HepG2 (cell line): ENCODE measurements at regions not wholly inside any gene's neighbourhood (a gene's known extent, or its start where the extent isn't known, plus 50 kb on each side); places are given as distances from the start of the nearest gene placed in this dataset.

ENCODE experiments used
- ATAC-seq: fragments of 200-7000 bp; cut with Tn5 transposase; 3 replicates; pipeline ENCODE4 v1.9.1; 2020; ENCODE audit warnings: mild to moderate bottlenecking, moderate library complexity
- BruUV-seq: library from RNA; stranded (reverse); fragments of 400-500 nt; replicated peaks from 2 replicates; lab custom pipeline; 2021; lab: Mats Ljungman, UMichigan
- CTCF ChIA-PET: fragments of 300-600 bp; formaldehyde crosslinking; extraction: SDS; loops from one replicate; lab custom pipeline; 2021; ENCODE audit warnings: low total read pairs, inconsistent platforms, low intra/inter-chr PET ratio; lab: Yijun Ruan, JAX
- POLR2A ChIA-PET: fragments of 350-600 bp; sonication (Branson Sonifier 250); formaldehyde crosslinking; loops from one replicate; lab custom pipeline; 2020; ENCODE audit warnings: antibody characterized with exemption, inconsistent platforms; lab: Yijun Ruan, JAX
- DNase-seq: peaks from one replicate; pipeline ENCODE4 v3.0.0-alpha.2; 2015; ENCODE audit warnings: low spot score
- FAIRE-seq: peaks from 3 replicates; lab custom pipeline; 2011; peaks lifted over from hg19 to GRCh38; lab: Jason Lieb, UNC
- H2AFZ ChIP-seq: one replicate; pipeline ENCODE4 v1.6.1; 2011; ENCODE audit warnings: low read length, inconsistent platforms
- H3K27ac ChIP-seq: fragments of 300-600 bp; 3 replicates; pipeline ENCODE4 v1.8.0; 2011; ENCODE audit warnings: mixed run types, mild to moderate bottlenecking, mixed read lengths, low read length, inconsistent platforms; ENCODE audit not compliant: insufficient read depth; ENCODE audit errors: extremely low read length
- H3K27me3 ChIP-seq, 2 experiments: fragments of 200-600 bp in 1 of 2; 2 replicates in 1 of 2; 3 replicates in 1 of 2; pipeline versions ENCODE4 v1.6.0 to v1.8.0; 2011; ENCODE audit warnings: low read length in 2 of 2, mild to moderate bottlenecking in 2 of 2, moderate library complexity in 2 of 2, inconsistent platforms in 1 of 2; ENCODE audit not compliant: insufficient read depth in 2 of 2, control insufficient read depth in 1 of 2
- H3K36me3 ChIP-seq, 2 experiments: fragments of 200-600 bp in 1 of 2; replicated peaks in 1 of 2; 2 replicates in 1 of 2; 3 replicates in 1 of 2; pipeline versions ENCODE4 v1.5.1 to v1.8.0; 2011; ENCODE audit warnings: low read length in 2 of 2, inconsistent platforms in 1 of 2; ENCODE audit not compliant: insufficient read depth in 2 of 2, control insufficient read depth in 1 of 2
- H3K4me1 ChIP-seq: 2 replicates; pipeline ENCODE4 v1.5.1; 2012; ENCODE audit warnings: low read length, inconsistent platforms; ENCODE audit not compliant: insufficient read depth
- H3K4me2 ChIP-seq: 2 replicates; pipeline ENCODE4 v1.6.0; 2011; ENCODE audit warnings: low read depth, low read length, inconsistent platforms
- H3K4me3 ChIP-seq, 3 experiments: fragments of 200-600 bp in 1 of 3; sonication (generic), shearing (Covaris generic) in 1 of 3; replicated peaks in 1 of 3; 2 replicates each; pipeline ENCODE4 v1.5.1; 2011 to 2016; ENCODE audit warnings: low read length in 3 of 3, inconsistent platforms in 2 of 3, low read depth in 2 of 3, mild to moderate bottlenecking in 2 of 3, control low read depth in 1 of 3, mixed read lengths in 1 of 3; ENCODE audit not compliant: insufficient read depth in 1 of 3
- H3K79me2 ChIP-seq: one replicate; pipeline ENCODE4 v1.6.1; 2011; ENCODE audit warnings: low read length, inconsistent platforms; ENCODE audit not compliant: insufficient read depth
- H3K9ac ChIP-seq: 2 replicates; pipeline ENCODE4 v1.6.0; 2011; ENCODE audit warnings: mild to moderate bottlenecking, low read depth, low read length, inconsistent platforms; ENCODE audit not compliant: insufficient read depth
- H3K9me3 ChIP-seq: 2 replicates; pipeline ENCODE4 v1.5.1; 2012; ENCODE audit warnings: mild to moderate bottlenecking, low read length
- H4K20me1 ChIP-seq: 2 replicates; pipeline ENCODE4 v1.6.0; 2011; ENCODE audit warnings: inconsistent platforms, mild to moderate bottlenecking, low read length, moderate library complexity; ENCODE audit not compliant: insufficient read depth
- ARNT ChIP-seq: fragments of 450-650 bp; IDR thresholded peaks from 2 replicates; pipeline ENCODE4 v1.6.1; 2017
- ATM ChIP-seq: fragments of 450-650 bp; IDR thresholded peaks from 2 replicates; pipeline ENCODE4 v1.7.1; 2017; ENCODE audit warnings: mild to moderate bottlenecking, borderline replicate concordance
- ETV5 ChIP-seq: IDR thresholded peaks from 2 replicates; pipeline ENCODE4 v1.6.1; 2018; ENCODE audit warnings: missing biosample characterization, missing genetic modification reagents, inconsistent platforms, borderline replicate concordance
- HNRNPH1 ChIP-seq: fragments of 200-400 bp; formaldehyde crosslinking; optimal IDR thresholded peaks from 2 replicates; pipeline ENCODE3; 2017; ENCODE audit warnings: mild to moderate bottlenecking, low read depth, low read length
- NFYC ChIP-seq: IDR thresholded peaks from 2 replicates; pipeline ENCODE4 v1.6.1; 2016; ENCODE audit warnings: missing genetic modification reagents, missing compliant biosample characterization
- SMAD1 ChIP-seq: sonication (generic); formaldehyde crosslinking; IDR thresholded peaks from 2 replicates; pipeline ENCODE4 v1.4.0; 2020; ENCODE audit warnings: missing genetic modification reagents, low read depth, mild to moderate bottlenecking, borderline replicate concordance
- TBP ChIP-seq: sonication (generic); formaldehyde crosslinking; IDR thresholded peaks from 2 replicates; pipeline ENCODE4 v1.5.0; 2020; ENCODE audit warnings: missing genetic modification reagents
- ZNF329 ChIP-seq: sonication (generic); formaldehyde crosslinking; IDR thresholded peaks from 2 replicates; pipeline ENCODE4 v1.9.0; 2021; ENCODE audit warnings: low read depth, mild to moderate bottlenecking, missing genetic modification reagents
- ZNF672 ChIP-seq: sonication (generic); formaldehyde crosslinking; IDR thresholded peaks from 2 replicates; pipeline ENCODE4 v1.8.1; 2022; ENCODE audit warnings: missing genetic modification reagents
- ZNF75D ChIP-seq: sonication (generic); formaldehyde crosslinking; IDR thresholded peaks from 2 replicates; pipeline ENCODE4 v1.8.1; 2023; ENCODE audit warnings: missing genetic modification reagents, mild to moderate bottlenecking, borderline replicate concordance
- WGBS: methylation state at CpG from one replicate; pipeline ENCODE4 v1.1.6; 2017; ENCODE audit warnings: low lambda C conversion rate; 5-methylcytosine and 5-hydroxymethylcytosine counted together
- in situ Hi-C: cut with HindIII; loops from 2 replicates; pipeline ENCODE4 v1.10.0; 2017; ENCODE audit warnings: low pct_unique_long_range_greater_than_20kb; ENCODE audit not compliant: extremely low pct_ligation_motif_present
- intact Hi-C: fragments of 100-400 bp; cut with micrococcal nuclease; formaldehyde crosslinking; loops from one replicate; pipeline ENCODE4 v1.10.0; 2022; ENCODE audit not compliant: unreplicated experiment
- TF ChIP-seq, protein P1 (sequence below): sonication (generic); formaldehyde crosslinking; IDR thresholded peaks from 2 replicates; pipeline ENCODE4 v1.4.0; 2020; ENCODE audit warnings: missing genetic modification reagents
- TF ChIP-seq, protein P2 (sequence below): sonication (generic); formaldehyde crosslinking; IDR thresholded peaks from 2 replicates; pipeline ENCODE4 v1.5.1; 2020; ENCODE audit warnings: missing genetic modification reagents, mild to moderate bottlenecking, borderline replicate concordance

DNA sequence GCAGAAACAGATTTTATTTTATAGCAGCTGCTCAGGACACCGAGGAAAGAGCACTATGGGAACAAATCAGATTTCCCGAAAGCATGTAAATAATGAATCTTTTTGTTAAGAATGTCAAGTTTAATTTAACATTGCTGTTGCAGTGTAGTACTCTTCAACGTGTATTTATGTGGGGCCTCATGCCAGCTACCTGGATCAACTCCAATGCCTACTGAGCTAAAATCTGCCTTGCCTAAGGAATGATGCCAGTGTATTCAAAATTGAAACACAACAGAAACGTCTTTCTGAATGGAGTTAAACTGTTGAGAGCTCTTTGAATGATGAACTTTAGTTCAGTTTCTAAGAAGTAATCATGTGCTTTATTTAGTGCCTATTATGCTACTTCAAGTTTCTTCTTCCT is 1379.8 kb upstream of the ATXN8OS start:
- Histone ChIP-seq H3K27me3 (no peaks in the 10 kb centered on the region), H3K9me3 (no peaks in the 10 kb centered on the region), H4K20me1 (no peaks in the 10 kb centered on the region), H3K36me3 (no peaks in the 10 kb centered on the region), H3K4me3 (no peak overlapping the region), H3K27ac (no peak overlapping the region), H3K79me2 (no peaks in the 10 kb centered on the region), H2AFZ (no peak overlapping the region), H3K4me1 (no peaks in the 10 kb centered on the region), H3K4me2 (no peak overlapping the region), H3K9ac (no peak overlapping the region)
- ATAC-seq = no peak
- DNase-seq = no peak
- in situ Hi-C loops = no loop called here
- intact Hi-C loops = no loop called here
- WGBS = 24% methylated on average over 4 of the region's 4 CpGs
- no peak for FAIRE-seq
- ChIA-PET CTCF (no interaction called here), POLR2A (no interaction called here)
- no TSS peak for BruUV-seq
- TF ChIP-seq ATM = no peak
- no peak for TF ChIP-seq SMAD1 (CRISPR knock-in tag)
- TF ChIP-seq NFYC (CRISPR knock-in tag) = no peak
- no peak for TF ChIP-seq TBP (CRISPR knock-in tag)
- TF ChIP-seq HNRNPH1 = no peak
- TF ChIP-seq ARNT = no peak
- TF ChIP-seq ZNF75D (CRISPR knock-in tag) = no peak
- TF ChIP-seq ZNF672 (CRISPR knock-in tag) = no peak
- no peak for TF ChIP-seq ETV5 (CRISPR knock-in tag)
- TF ChIP-seq, protein P1, sequence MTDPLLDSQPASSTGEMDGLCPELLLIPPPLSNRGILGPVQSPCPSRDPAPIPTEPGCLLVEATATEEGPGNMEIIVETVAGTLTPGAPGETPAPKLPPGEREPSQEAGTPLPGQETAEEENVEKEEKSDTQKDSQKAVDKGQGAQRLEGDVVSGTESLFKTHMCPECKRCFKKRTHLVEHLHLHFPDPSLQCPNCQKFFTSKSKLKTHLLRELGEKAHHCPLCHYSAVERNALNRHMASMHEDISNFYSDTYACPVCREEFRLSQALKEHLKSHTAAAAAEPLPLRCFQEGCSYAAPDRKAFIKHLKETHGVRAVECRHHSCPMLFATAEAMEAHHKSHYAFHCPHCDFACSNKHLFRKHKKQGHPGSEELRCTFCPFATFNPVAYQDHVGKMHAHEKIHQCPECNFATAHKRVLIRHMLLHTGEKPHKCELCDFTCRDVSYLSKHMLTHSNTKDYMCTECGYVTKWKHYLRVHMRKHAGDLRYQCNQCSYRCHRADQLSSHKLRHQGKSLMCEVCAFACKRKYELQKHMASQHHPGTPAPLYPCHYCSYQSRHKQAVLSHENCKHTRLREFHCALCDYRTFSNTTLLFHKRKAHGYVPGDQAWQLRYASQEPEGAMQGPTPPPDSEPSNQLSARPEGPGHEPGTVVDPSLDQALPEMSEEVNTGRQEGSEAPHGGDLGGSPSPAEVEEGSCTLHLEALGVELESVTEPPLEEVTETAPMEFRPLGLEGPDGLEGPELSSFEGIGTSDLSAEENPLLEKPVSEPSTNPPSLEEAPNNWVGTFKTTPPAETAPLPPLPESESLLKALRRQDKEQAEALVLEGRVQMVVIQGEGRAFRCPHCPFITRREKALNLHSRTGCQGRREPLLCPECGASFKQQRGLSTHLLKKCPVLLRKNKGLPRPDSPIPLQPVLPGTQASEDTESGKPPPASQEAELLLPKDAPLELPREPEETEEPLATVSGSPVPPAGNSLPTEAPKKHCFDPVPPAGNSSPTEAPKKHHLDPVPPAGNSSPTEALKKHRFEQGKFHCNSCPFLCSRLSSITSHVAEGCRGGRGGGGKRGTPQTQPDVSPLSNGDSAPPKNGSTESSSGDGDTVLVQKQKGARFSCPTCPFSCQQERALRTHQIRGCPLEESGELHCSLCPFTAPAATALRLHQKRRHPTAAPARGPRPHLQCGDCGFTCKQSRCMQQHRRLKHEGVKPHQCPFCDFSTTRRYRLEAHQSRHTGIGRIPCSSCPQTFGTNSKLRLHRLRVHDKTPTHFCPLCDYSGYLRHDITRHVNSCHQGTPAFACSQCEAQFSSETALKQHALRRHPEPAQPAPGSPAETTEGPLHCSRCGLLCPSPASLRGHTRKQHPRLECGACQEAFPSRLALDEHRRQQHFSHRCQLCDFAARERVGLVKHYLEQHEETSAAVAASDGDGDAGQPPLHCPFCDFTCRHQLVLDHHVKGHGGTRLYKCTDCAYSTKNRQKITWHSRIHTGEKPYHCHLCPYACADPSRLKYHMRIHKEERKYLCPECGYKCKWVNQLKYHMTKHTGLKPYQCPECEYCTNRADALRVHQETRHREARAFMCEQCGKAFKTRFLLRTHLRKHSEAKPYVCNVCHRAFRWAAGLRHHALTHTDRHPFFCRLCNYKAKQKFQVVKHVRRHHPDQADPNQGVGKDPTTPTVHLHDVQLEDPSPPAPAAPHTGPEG (CRISPR knock-in tag) = no peak
- TF ChIP-seq, protein P2, sequence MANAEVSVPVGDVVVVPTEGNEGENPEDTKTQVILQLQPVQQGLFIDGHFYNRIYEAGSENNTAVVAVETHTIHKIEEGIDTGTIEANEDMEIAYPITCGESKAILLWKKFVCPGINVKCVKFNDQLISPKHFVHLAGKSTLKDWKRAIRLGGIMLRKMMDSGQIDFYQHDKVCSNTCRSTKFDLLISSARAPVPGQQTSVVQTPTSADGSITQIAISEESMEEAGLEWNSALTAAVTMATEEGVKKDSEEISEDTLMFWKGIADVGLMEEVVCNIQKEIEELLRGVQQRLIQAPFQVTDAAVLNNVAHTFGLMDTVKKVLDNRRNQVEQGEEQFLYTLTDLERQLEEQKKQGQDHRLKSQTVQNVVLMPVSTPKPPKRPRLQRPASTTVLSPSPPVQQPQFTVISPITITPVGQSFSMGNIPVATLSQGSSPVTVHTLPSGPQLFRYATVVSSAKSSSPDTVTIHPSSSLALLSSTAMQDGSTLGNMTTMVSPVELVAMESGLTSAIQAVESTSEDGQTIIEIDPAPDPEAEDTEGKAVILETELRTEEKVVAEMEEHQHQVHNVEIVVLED (CRISPR knock-in tag) = no peak
- TF ChIP-seq ZNF329 (CRISPR knock-in tag) = no peak
